ENCODE measurements at regions not wholly inside any gene's neighbourhood (a gene's known extent, or its start where the extent isn't known, plus 50 kb on each side); places are given as distances from the start of the nearest gene placed in this dataset.

DNA sequence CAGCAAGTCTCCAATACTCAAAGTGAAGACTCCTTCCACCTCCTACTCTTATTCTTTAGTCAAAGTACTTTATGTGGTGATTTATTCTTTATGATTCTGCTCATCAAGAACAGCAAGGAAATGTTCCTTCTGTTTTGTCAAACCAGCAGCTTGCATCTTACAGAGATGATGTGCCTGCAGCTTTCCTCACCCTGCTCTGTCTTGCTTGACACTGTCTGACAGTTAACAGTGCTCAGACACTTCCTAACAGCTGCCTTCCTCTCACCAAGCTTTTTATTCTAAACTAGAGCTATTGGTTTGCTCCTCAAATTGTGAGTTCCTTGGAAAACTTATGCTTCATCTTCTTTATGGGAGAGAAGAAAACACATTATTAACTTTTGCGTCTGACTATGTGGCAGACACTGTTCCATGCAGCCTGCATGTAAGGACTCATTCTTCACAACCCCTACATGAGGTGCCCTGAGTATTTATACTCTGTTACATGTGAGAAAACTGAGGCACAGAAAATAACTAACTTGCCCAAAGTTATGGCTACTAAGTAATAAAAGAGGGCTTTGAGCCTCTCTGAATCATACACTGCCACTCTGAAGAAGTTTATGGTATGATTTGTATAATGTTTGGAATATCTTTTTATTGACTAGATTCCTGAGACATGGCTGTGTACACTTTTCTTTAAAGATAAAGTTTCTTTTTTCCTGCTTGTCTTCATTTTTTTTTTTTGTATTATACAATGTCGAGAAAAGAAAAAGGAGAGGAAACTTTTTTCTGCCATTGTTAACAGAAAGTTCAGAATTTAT, 723.3 kb upstream of the DDX18 start:
- TF ChIP-seq, protein P1, sequence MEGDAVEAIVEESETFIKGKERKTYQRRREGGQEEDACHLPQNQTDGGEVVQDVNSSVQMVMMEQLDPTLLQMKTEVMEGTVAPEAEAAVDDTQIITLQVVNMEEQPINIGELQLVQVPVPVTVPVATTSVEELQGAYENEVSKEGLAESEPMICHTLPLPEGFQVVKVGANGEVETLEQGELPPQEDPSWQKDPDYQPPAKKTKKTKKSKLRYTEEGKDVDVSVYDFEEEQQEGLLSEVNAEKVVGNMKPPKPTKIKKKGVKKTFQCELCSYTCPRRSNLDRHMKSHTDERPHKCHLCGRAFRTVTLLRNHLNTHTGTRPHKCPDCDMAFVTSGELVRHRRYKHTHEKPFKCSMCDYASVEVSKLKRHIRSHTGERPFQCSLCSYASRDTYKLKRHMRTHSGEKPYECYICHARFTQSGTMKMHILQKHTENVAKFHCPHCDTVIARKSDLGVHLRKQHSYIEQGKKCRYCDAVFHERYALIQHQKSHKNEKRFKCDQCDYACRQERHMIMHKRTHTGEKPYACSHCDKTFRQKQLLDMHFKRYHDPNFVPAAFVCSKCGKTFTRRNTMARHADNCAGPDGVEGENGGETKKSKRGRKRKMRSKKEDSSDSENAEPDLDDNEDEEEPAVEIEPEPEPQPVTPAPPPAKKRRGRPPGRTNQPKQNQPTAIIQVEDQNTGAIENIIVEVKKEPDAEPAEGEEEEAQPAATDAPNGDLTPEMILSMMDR (IDR thresholded peaks at IDR 0.05): no peak
- no peak for TF ChIP-seq POLR2A (IDR thresholded peaks at IDR 0.05)

All from lower leg skin (tissue), 3 donors.